ENCODE measurements at regions not wholly inside any gene's neighbourhood (a gene's known extent, or its start where the extent isn't known, plus 50 kb on each side); places are given as distances from the start of the nearest gene placed in this dataset.
A peak's percentile ranks its signal among the peaks of the same experiment; 100 is the strongest.
"Not testable (repeated sequence)": the region's sequence is repeated elsewhere in the genome, so short reads cannot be mapped to it uniquely, and the experiment has no call there.

DNA sequence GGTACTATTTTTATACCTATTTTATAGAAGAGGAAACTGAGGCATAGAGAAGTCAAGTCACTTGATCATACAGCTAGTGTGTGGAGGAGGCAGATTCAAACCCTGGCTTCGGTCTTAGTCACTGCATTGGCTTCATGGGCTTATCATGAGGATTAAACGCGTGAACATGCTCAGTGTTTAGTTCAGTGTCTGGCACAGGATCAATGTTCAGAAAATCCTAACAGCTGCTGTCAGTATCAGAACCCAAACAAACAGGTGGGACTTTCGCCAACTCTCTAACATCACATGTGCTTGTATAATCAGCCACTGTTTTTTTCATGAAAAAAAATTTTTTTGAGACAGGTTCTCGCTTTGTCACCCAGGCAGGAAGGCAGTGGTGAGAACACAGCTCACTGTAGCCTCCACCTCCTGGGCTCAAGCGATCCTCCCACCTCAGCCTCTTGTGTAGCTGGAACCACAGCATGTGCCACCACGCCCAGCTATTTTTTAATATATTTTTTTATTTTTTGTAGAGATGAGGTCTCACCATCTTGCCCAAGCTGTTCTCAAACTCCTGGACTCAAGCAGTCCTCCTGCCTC is 207.2 kb downstream of the NPIPA7 start:
- H3K79me2 ChIP-seq (ENCODE audit: control insufficient read depth, low read length); H3K4me1 ChIP-seq (ENCODE audit: control insufficient read depth, low read length); H3K9me2 ChIP-seq (replicated peaks; ENCODE audit: control insufficient read depth, low read length); H4K20me1 ChIP-seq (ENCODE audit: control insufficient read depth, insufficient read depth, low read depth, low read length); H3K4me3 ChIP-seq (ENCODE audit: low read length); H3K27me3 ChIP-seq (ENCODE audit: control insufficient read depth, low read length); H3F3A ChIP-seq (ENCODE audit: control insufficient read depth, insufficient read depth); H3K9me3 ChIP-seq (ENCODE audit: control insufficient read depth, insufficient read depth, low read length); H3K4me2 ChIP-seq (ENCODE audit: low read length); H3K27ac ChIP-seq (ENCODE audit: low read depth, low read length); H3K36me3 ChIP-seq (ENCODE audit: control insufficient read depth, low read length): not testable (repeated sequence)

DNA sequence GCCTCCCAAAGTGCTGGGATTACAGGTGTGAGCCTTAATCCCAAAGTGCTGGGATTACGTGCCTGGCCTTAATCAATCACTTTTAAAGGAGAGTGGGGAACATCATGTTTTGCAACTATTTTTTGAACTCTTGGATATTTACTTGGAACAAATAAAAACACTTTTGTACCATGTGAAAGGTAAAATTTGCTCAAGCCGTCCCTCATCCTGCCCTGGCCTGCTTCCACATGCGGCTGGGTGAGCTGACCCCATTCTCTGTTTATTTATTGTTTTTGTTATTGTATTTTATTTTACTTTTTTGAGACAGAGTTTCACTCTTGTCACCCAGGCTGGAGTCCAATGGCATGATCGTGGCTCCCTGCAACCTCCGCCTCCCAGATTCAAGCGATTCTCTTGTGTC is 208.0 kb downstream of the NPIPA7 start:
- H3F3A ChIP-seq (ENCODE audit: control insufficient read depth, insufficient read depth); H4K20me1 ChIP-seq (ENCODE audit: control insufficient read depth, insufficient read depth, low read depth, low read length); H3K36me3 ChIP-seq (ENCODE audit: control insufficient read depth, low read length); H3K4me3 ChIP-seq (ENCODE audit: low read length); H3K9me2 ChIP-seq (replicated peaks; ENCODE audit: control insufficient read depth, low read length); H3K27me3 ChIP-seq (ENCODE audit: control insufficient read depth, low read length); H3K9me3 ChIP-seq (ENCODE audit: control insufficient read depth, insufficient read depth, low read length); H3K79me2 ChIP-seq (ENCODE audit: control insufficient read depth, low read length); H3K4me2 ChIP-seq (ENCODE audit: low read length); H3K27ac ChIP-seq (ENCODE audit: low read depth, low read length); H3K4me1 ChIP-seq (ENCODE audit: control insufficient read depth, low read length): not testable (repeated sequence)

DNA sequence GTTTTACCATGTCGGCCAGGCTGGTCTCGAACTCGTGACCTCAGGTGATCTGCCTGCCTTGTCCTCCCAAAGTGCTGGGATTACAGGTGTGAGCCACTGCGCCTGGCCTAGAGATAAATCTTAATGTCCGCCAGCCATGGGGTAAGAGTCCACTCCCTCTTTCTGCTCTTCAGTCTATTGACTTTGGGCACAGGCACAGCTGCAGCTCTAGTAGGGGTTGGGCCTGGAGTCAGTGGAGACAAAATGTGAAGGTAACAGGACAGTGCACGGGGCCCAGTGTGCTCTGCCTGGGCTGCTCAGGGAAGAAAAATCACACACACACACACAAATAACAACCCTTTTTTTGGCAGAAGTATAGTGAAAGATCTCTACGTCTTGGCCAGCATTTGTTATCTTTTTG is 209.5 kb downstream of the NPIPA7 start:
- H3K9me2 ChIP-seq (replicated peaks; ENCODE audit: control insufficient read depth, low read length), result not testable (repeated sequence)

DNA sequence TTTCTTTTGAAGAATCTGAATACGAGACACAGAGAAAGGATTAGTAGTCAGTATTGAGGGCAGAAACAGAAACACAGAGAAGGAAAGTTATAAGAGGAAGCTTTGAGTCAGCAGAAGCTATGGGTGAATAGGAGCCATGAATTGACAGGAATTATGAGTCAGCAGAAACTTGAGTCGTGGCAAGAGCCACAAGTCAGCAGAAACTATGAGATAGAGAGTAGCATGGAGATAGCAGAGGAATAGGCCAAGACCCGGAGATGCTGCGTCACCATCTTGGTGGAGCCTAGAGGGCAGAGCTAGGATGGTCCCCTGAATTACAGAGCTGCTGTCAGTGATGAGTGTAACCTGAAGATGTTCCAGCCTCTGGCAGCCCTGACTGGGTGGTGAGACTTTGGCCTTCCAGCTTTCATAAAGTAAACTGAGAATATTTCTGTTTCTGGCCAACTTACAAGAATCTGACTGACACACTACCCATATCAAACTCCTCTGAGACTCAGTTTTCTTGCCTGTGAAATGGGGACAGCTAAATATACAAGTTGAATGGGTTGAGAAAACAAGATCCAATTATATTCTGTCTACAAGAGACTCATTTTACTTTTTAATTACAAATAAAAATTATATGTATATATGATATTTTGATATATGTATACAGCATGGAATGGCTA is 211.8 kb downstream of the NPIPA7 start:
- not testable (repeated sequence) for H3F3A ChIP-seq (ENCODE audit: control insufficient read depth, insufficient read depth); H3K4me1 ChIP-seq (ENCODE audit: control insufficient read depth, low read length); H3K9me2 ChIP-seq (replicated peaks; ENCODE audit: control insufficient read depth, low read length); H3K4me2 ChIP-seq (ENCODE audit: low read length); H3K79me2 ChIP-seq (ENCODE audit: control insufficient read depth, low read length); H3K9me3 ChIP-seq (ENCODE audit: control insufficient read depth, insufficient read depth, low read length); H3K4me3 ChIP-seq (ENCODE audit: low read length); H3K27me3 ChIP-seq (ENCODE audit: control insufficient read depth, low read length); H3K36me3 ChIP-seq (ENCODE audit: control insufficient read depth, low read length); H4K20me1 ChIP-seq (ENCODE audit: control insufficient read depth, insufficient read depth, low read depth, low read length); H3K27ac ChIP-seq (ENCODE audit: low read depth, low read length)

More for the DNA sequence above, 209.5 kb downstream of the NPIPA7 start:
- not testable (repeated sequence) for H4K20me1 ChIP-seq (ENCODE audit: control insufficient read depth, insufficient read depth, low read depth, low read length); H3K27me3 ChIP-seq (ENCODE audit: control insufficient read depth, low read length); H3K79me2 ChIP-seq (ENCODE audit: control insufficient read depth, low read length); H3F3A ChIP-seq (ENCODE audit: control insufficient read depth, insufficient read depth); H3K27ac ChIP-seq (ENCODE audit: low read depth, low read length); H3K4me3 ChIP-seq (ENCODE audit: low read length); H3K36me3 ChIP-seq (ENCODE audit: control insufficient read depth, low read length); H3K4me1 ChIP-seq (ENCODE audit: control insufficient read depth, low read length); H3K4me2 ChIP-seq (ENCODE audit: low read length); H3K9me3 ChIP-seq (ENCODE audit: control insufficient read depth, insufficient read depth, low read length)

DNA sequence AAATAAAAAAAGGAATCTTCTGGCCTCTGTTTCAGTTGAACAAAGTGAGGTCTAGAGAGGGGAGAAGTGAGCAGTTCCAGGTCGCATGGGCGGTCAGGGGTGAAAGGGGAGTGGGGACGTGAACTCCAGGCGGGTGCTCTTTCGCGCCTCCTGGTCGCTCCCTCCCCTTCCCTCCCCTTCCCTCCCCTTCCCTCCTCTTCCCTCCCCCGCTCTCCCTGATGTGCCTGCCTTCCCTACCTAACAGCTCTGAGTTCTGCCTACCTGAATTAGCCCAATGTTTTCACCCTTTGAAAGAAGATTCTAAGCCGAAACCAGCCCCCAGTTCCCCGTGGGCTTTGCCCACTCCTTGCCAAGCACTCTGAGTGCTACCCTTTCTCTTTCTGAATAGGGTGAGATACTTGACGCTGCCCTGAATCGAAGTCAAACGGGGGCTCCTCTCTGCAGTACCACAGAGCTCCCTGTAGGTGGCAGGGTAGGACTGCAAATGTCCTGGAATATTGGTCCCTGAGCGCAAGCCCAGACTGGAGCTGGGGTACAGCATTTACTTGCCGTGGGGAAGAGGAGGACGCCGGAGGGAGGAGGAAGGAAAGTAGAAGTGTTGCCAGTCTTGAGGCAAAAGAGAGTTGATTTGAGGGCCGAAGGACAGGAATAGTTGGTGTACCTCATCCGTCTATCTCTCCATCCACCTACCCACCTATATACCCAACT is 214.4 kb downstream of the NPIPA7 start:
- not testable (repeated sequence) for H3K9me2 ChIP-seq (replicated peaks; ENCODE audit: control insufficient read depth, low read length); H3K36me3 ChIP-seq (ENCODE audit: control insufficient read depth, low read length); H3K9me3 ChIP-seq (ENCODE audit: control insufficient read depth, insufficient read depth, low read length); H3K4me2 ChIP-seq (ENCODE audit: low read length); H4K20me1 ChIP-seq (ENCODE audit: control insufficient read depth, insufficient read depth, low read depth, low read length); H3K4me3 ChIP-seq (ENCODE audit: low read length); H3K27ac ChIP-seq (ENCODE audit: low read depth, low read length); H3K4me1 ChIP-seq (ENCODE audit: control insufficient read depth, low read length); H3K79me2 ChIP-seq (ENCODE audit: control insufficient read depth, low read length); H3K27me3 ChIP-seq (ENCODE audit: control insufficient read depth, low read length); H3F3A ChIP-seq (ENCODE audit: control insufficient read depth, insufficient read depth)
- TF ChIP-seq, protein P1, sequence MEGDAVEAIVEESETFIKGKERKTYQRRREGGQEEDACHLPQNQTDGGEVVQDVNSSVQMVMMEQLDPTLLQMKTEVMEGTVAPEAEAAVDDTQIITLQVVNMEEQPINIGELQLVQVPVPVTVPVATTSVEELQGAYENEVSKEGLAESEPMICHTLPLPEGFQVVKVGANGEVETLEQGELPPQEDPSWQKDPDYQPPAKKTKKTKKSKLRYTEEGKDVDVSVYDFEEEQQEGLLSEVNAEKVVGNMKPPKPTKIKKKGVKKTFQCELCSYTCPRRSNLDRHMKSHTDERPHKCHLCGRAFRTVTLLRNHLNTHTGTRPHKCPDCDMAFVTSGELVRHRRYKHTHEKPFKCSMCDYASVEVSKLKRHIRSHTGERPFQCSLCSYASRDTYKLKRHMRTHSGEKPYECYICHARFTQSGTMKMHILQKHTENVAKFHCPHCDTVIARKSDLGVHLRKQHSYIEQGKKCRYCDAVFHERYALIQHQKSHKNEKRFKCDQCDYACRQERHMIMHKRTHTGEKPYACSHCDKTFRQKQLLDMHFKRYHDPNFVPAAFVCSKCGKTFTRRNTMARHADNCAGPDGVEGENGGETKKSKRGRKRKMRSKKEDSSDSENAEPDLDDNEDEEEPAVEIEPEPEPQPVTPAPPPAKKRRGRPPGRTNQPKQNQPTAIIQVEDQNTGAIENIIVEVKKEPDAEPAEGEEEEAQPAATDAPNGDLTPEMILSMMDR (IDR thresholded peaks at IDR 0.05; ENCODE audit: low read depth, low read length, poor library complexity, severe bottlenecking), result peak; percentile 45

DNA sequence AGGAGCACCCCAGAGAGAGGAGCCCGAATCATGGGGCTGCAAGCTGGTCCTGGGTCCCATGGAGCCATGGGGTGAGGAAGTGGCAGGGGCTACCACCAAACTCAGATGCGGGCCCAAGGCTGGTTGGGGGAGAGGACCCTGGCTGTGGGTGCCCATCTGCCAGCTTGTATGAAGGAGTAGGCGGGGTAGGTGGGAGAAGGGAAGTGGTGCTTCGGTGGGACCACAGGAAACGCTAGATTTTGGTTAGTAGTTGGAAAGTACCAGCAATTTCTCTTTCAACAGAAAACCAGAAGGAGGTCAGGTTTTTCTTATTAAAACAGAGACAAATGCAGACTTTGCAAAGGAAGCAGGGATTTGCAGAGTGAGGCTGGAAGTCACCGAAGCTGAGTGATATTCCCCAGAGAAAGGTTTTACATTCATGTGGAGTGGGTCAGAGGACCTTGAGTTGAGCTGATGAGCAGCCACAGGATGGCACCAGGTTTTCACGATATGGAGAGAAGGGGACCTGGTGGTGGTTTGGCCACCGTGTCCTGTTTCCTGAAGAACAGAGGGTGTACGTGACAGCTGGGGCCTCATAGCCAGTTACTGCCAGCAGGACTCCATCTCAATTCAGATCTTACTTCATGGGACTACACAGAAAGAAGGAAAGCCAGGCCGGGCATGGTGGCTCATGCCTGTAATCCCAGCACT is 216.2 kb downstream of the NPIPA7 start:
- not testable (repeated sequence) for H3K4me3 ChIP-seq (ENCODE audit: low read length); H3K27me3 ChIP-seq (ENCODE audit: control insufficient read depth, low read length); H3K36me3 ChIP-seq (ENCODE audit: control insufficient read depth, low read length); H3F3A ChIP-seq (ENCODE audit: control insufficient read depth, insufficient read depth); H3K4me2 ChIP-seq (ENCODE audit: low read length); H3K79me2 ChIP-seq (ENCODE audit: control insufficient read depth, low read length); H3K27ac ChIP-seq (ENCODE audit: low read depth, low read length); H3K9me3 ChIP-seq (ENCODE audit: control insufficient read depth, insufficient read depth, low read length); H4K20me1 ChIP-seq (ENCODE audit: control insufficient read depth, insufficient read depth, low read depth, low read length); H3K4me1 ChIP-seq (ENCODE audit: control insufficient read depth, low read length); H3K9me2 ChIP-seq (replicated peaks; ENCODE audit: control insufficient read depth, low read length)

DNA sequence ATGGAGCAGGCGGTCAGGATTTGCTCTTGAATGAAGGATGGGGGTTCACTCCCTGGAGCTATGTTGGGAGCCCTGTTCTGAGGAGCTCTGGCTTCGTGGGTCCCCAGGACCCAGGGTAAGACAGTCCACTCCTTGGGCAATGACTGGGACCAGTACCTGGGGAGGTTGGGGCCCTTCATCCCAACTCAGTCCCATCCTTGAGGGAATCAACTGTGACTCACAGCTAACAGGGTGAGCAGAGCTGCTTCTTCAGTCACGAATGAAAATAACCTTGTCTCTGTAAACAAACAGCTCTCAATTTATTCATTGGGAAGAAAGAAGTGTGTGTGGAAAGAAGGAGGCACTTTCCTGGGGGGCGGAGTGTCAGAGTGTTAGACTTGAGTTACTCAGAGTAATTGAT is 222.3 kb downstream of the NPIPA7 start:
- not testable (repeated sequence) for H3K4me3 ChIP-seq (ENCODE audit: low read length); H3K27ac ChIP-seq (ENCODE audit: low read depth, low read length); H3K4me2 ChIP-seq (ENCODE audit: low read length); H3K79me2 ChIP-seq (ENCODE audit: control insufficient read depth, low read length); H3F3A ChIP-seq (ENCODE audit: control insufficient read depth, insufficient read depth); H3K9me3 ChIP-seq (ENCODE audit: control insufficient read depth, insufficient read depth, low read length); H3K36me3 ChIP-seq (ENCODE audit: control insufficient read depth, low read length); H3K4me1 ChIP-seq (ENCODE audit: control insufficient read depth, low read length); H4K20me1 ChIP-seq (ENCODE audit: control insufficient read depth, insufficient read depth, low read depth, low read length); H3K27me3 ChIP-seq (ENCODE audit: control insufficient read depth, low read length); H3K9me2 ChIP-seq (replicated peaks; ENCODE audit: control insufficient read depth, low read length)

Measured in DOHH2 (cell line).